ENCODE measurements at regions not wholly inside any gene's neighbourhood (a gene's known extent, or its start where the extent isn't known, plus 50 kb on each side); places are given as distances from the start of the nearest gene placed in this dataset.

DNA sequence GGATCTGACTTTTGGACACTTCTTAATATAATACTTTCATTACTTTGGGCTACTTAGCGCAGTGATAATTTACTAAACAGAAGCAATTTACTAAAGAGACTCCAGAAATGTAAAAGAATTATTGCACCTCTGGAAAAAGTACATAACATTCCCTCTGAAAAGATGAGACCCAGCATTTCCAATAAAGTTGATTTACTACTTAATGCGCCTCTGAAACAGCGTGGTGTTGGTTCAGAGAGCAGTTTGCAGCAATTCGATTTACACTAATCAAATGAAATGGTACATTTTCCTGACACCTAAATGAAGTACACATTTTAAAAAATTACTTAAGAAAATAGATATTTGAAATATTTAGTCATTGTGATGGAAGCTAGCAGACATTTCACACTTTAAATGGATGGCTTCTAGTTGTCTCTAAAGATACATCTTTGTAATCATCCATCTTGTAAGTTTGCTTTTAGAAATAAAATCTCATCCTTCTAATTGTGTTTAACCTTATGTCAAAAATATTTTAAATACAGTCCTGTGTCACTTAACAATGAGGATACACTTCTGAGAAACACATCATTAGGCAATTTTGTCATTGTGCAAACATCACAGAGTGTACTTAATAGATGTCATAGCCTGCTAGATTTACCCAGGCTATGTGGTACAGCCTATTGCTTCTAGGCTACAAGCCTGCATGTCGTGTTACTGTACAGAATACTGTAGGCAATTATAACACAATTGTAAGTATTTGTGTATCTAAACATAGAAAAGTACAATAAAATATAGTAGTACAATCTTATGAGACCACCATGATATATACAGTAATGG, 284.6 kb upstream of the UBE2E3 start:
- TF ChIP-seq EZH2phosphoT487 (IDR thresholded peaks at IDR 0.05; ENCODE audit: low read length) (no peak), EZH2 (optimal IDR thresholded peaks at IDR 0.05; ENCODE audit: low read depth, low read length) (no peak)
- TF ChIP-seq, protein P1, sequence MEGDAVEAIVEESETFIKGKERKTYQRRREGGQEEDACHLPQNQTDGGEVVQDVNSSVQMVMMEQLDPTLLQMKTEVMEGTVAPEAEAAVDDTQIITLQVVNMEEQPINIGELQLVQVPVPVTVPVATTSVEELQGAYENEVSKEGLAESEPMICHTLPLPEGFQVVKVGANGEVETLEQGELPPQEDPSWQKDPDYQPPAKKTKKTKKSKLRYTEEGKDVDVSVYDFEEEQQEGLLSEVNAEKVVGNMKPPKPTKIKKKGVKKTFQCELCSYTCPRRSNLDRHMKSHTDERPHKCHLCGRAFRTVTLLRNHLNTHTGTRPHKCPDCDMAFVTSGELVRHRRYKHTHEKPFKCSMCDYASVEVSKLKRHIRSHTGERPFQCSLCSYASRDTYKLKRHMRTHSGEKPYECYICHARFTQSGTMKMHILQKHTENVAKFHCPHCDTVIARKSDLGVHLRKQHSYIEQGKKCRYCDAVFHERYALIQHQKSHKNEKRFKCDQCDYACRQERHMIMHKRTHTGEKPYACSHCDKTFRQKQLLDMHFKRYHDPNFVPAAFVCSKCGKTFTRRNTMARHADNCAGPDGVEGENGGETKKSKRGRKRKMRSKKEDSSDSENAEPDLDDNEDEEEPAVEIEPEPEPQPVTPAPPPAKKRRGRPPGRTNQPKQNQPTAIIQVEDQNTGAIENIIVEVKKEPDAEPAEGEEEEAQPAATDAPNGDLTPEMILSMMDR (IDR thresholded peaks at IDR 0.05; ENCODE audit: low read length): no peak
